Thyroid gland (tissue), 4 donors: ENCODE measurements at regions not wholly inside any gene's neighbourhood (a gene's known extent, or its start where the extent isn't known, plus 50 kb on each side); places are given as distances from the start of the nearest gene placed in this dataset.

ENCODE experiments used
- CTCF ChIP-seq, 6 experiments: fragments of 200-600 bp in 3 of 6; fragments of 450-650 bp in 3 of 6; sonication (generic) in 3 of 6; IDR thresholded peaks; one replicate each; pipeline ENCODE4 v1.5.1; 2016 to 2019; ENCODE audit warnings: antibody characterized with exemption in 6 of 6, mild to moderate bottlenecking in 2 of 6, inconsistent platforms in 1 of 6, moderate library complexity in 1 of 6
- POLR2A ChIP-seq, 2 donors: fragments of 450-650 bp; IDR thresholded peaks; one replicate each; pipeline ENCODE4 v1.6.1; 2017; ENCODE audit warnings: antibody characterized with exemption in 2 of 2, mild to moderate bottlenecking in 2 of 2, moderate library complexity in 1 of 2

- TF ChIP-seq CTCF (IDR thresholded peaks at IDR 0.05) = no peak
- no peak for TF ChIP-seq POLR2A (IDR thresholded peaks at IDR 0.05)
These were observed 189.1 kb downstream of the GABRG2 start for GRCh38 chr5:162256711-162257110.
